ENCODE measurements at regions not wholly inside any gene's neighbourhood (a gene's known extent, or its start where the extent isn't known, plus 50 kb on each side); places are given as distances from the start of the nearest gene placed in this dataset.

DNA sequence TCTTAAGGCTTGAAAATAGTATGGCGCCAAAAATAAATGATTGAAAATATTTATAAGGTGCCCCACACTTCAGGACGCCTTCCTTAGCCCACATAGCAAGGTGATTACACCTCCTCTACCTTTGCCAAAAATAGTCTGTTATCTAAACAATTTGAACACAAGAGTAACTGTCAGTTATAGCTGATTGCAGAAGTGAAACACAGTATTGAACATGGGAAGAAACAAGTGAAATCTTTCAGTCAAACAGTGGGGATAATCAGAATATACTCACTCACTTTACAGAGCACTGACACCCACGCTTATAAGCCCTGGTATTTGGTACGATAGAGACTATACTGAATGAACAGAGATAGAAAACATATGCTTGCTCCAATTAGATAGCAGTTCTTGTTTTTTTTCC lies 203.1 kb downstream of the RAB38 start:
- TF ChIP-seq, protein P1, sequence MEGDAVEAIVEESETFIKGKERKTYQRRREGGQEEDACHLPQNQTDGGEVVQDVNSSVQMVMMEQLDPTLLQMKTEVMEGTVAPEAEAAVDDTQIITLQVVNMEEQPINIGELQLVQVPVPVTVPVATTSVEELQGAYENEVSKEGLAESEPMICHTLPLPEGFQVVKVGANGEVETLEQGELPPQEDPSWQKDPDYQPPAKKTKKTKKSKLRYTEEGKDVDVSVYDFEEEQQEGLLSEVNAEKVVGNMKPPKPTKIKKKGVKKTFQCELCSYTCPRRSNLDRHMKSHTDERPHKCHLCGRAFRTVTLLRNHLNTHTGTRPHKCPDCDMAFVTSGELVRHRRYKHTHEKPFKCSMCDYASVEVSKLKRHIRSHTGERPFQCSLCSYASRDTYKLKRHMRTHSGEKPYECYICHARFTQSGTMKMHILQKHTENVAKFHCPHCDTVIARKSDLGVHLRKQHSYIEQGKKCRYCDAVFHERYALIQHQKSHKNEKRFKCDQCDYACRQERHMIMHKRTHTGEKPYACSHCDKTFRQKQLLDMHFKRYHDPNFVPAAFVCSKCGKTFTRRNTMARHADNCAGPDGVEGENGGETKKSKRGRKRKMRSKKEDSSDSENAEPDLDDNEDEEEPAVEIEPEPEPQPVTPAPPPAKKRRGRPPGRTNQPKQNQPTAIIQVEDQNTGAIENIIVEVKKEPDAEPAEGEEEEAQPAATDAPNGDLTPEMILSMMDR (IDR thresholded peaks at IDR 0.05): no peak
- TF ChIP-seq POLR2A (IDR thresholded peaks at IDR 0.05): no peak
